GM18951 (cell line): ENCODE measurements at regions not wholly inside any gene's neighbourhood (a gene's known extent, or its start where the extent isn't known, plus 50 kb on each side); places are given as distances from the start of the nearest gene placed in this dataset.

ENCODE experiments used
- POLR2A ChIP-seq: IDR thresholded peaks from 4 replicates; pipeline ENCODE4 v1.6.1; 2011; ENCODE audit warnings: mild to moderate bottlenecking; ENCODE audit not compliant: insufficient read length, insufficient read depth; ENCODE audit errors: extremely low read depth
- in situ Hi-C: fragments of 300-500 bp; cut with MboI; formaldehyde crosslinking; loops from one replicate; pipeline ENCODE4 v1.12.0; 2022; ENCODE audit warnings: low sequenced_read_pairs, mixed read lengths, inconsistent platforms; ENCODE audit not compliant: unreplicated experiment

- in situ Hi-C loops = no loop called here
- no peak for TF ChIP-seq POLR2A
These were observed 50.2 kb upstream of the AKR1E2 start for GRCh38 chr10:4775808-4776207.

- no peak for TF ChIP-seq POLR2A
- in situ Hi-C loops = no loop called here
These were observed 53.8 kb upstream of the AKR1E2 start for GRCh38 chr10:4772202-4772570.

- in situ Hi-C loops = no loop called here
- TF ChIP-seq POLR2A = no peak
These were observed 54.3 kb upstream of the AKR1E2 start for GRCh38 chr10:4771554-4772201.

GRCh38 chr10:4770801-4771553, 55.0 kb upstream of the AKR1E2 start:
- in situ Hi-C loops = no loop called here
- no peak for TF ChIP-seq POLR2A

GRCh38 chr10:4768416-4768815, 57.6 kb upstream of the AKR1E2 start:
- TF ChIP-seq POLR2A = no peak
- in situ Hi-C loops = no loop called here

- TF ChIP-seq POLR2A = no peak
- in situ Hi-C loops = no loop called here
These were observed 58.8 kb upstream of the AKR1E2 start for GRCh38 chr10:4767033-4767814.

GRCh38 chr10:4766454-4766853, 59.6 kb upstream of the AKR1E2 start:
- in situ Hi-C loops = no loop called here
- no peak for TF ChIP-seq POLR2A

- in situ Hi-C loops = no loop called here
- no peak for TF ChIP-seq POLR2A
These were observed 60.6 kb upstream of the AKR1E2 start for GRCh38 chr10:4765428-4765827.

GRCh38 chr10:4763960-4764428, 62.0 kb upstream of the AKR1E2 start:
- no peak for TF ChIP-seq POLR2A
- in situ Hi-C loops = no loop called here

GRCh38 chr10:4763513-4763912, 62.5 kb upstream of the AKR1E2 start:
- in situ Hi-C loops = no loop called here
- TF ChIP-seq POLR2A = no peak

GRCh38 chr10:4758256-4758655, 67.8 kb upstream of the AKR1E2 start:
- in situ Hi-C loops = no loop called here
- TF ChIP-seq POLR2A = no peak

- in situ Hi-C loops = no loop called here
These were observed 70.6 kb upstream of the AKR1E2 start for GRCh38 chr10:4755286-4755989.

GRCh38 chr10:4754143-4754542, 71.9 kb upstream of the AKR1E2 start:
- in situ Hi-C loops = no loop called here
- no peak for TF ChIP-seq POLR2A

More at GRCh38 chr10:4755286-4755989, 70.6 kb upstream of the AKR1E2 start:
- no peak for TF ChIP-seq POLR2A
